Stomach (tissue), 4 donors: ENCODE measurements at regions not wholly inside any gene's neighbourhood (a gene's known extent, or its start where the extent isn't known, plus 50 kb on each side); places are given as distances from the start of the nearest gene placed in this dataset.

Experiments used
- EP300 ChIP-seq: sonication (generic); formaldehyde crosslinking; IDR thresholded peaks from one replicate; pipeline ENCODE4 v1.6.1; 2017; ENCODE audit warnings: antibody characterized with exemption
- POLR2A ChIP-seq, 4 donors: fragments of 450-650 bp; IDR thresholded peaks; one replicate each; pipeline ENCODE4 v1.6.1; 2016; ENCODE audit warnings: antibody characterized with exemption in 4 of 4, control low read depth in 2 of 4, mild to moderate bottlenecking in 1 of 4, moderate library complexity in 1 of 4
- POLR2AphosphoS5 ChIP-seq, 3 donors: sonication (generic); formaldehyde crosslinking; IDR thresholded peaks; one replicate each; pipeline ENCODE4 v1.6.1; 2016; ENCODE audit warnings: antibody characterized with exemption in 3 of 3
- TF ChIP-seq, protein P1 (sequence below), 7 experiments: fragments of 450-650 bp in 4 of 7; fragments of 200-600 bp in 3 of 7; sonication (generic) in 3 of 7; IDR thresholded peaks; one replicate each; pipeline ENCODE4 v1.5.1; 2016 to 2019; ENCODE audit warnings: antibody characterized with exemption in 7 of 7, control low read depth in 2 of 7, mild to moderate bottlenecking in 1 of 7

DNA sequence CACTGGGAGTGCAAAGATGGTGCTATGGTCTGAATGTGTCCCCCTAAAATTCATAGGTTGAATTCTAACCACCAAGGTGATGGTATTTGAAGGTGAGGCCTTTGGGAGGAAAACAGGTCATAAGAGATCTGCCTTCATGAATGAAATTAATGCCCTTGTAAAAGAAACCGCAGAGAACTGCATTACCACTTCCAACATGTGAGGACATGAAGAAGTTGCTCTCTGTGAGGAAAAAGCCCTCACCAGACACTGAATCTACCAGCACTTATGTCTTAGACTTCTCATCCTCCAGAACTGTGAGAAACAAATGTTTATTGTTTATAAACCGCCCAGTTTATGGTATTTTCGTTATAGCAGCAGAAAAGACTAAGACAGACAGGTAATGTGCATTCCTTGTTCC is 224.7 kb upstream of the C1orf87 start:
- TF ChIP-seq POLR2AphosphoS5 (IDR thresholded peaks at IDR 0.05): no peak
- no peak for TF ChIP-seq POLR2A (IDR thresholded peaks at IDR 0.05)
- TF ChIP-seq, protein P1, sequence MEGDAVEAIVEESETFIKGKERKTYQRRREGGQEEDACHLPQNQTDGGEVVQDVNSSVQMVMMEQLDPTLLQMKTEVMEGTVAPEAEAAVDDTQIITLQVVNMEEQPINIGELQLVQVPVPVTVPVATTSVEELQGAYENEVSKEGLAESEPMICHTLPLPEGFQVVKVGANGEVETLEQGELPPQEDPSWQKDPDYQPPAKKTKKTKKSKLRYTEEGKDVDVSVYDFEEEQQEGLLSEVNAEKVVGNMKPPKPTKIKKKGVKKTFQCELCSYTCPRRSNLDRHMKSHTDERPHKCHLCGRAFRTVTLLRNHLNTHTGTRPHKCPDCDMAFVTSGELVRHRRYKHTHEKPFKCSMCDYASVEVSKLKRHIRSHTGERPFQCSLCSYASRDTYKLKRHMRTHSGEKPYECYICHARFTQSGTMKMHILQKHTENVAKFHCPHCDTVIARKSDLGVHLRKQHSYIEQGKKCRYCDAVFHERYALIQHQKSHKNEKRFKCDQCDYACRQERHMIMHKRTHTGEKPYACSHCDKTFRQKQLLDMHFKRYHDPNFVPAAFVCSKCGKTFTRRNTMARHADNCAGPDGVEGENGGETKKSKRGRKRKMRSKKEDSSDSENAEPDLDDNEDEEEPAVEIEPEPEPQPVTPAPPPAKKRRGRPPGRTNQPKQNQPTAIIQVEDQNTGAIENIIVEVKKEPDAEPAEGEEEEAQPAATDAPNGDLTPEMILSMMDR (IDR thresholded peaks at IDR 0.05): no peak
- TF ChIP-seq EP300: no peak
